ENCODE measurements at regions not wholly inside any gene's neighbourhood (a gene's known extent, or its start where the extent isn't known, plus 50 kb on each side); places are given as distances from the start of the nearest gene placed in this dataset.

GRCh38 chr14:23694949-23695663, 58.9 kb downstream of the DHRS2 start:
- H3K4me3 ChIP-seq (ENCODE audit: low read depth, poor library complexity, severe bottlenecking) = no peak overlapping the region
- WGBS, 2 donors = 11 to 12% methylated on average over 13 of the region's 13 CpGs
- DNase-seq (ENCODE audit: low spot score in 2 of 2) = no peak
- intact Hi-C loops (cut with DNase I; ENCODE audit: low total_unique reads) = no loop called here
- no peak for TF ChIP-seq POLR2A (IDR thresholded peaks at IDR 0.05)
- TF ChIP-seq CTCF (IDR thresholded peaks at IDR 0.05) = no peak

- WGBS, 2 donors = 27 to 49% methylated on average over 8 of the region's 8 CpGs
- TF ChIP-seq CTCF (IDR thresholded peaks at IDR 0.05) = no peak
- TF ChIP-seq POLR2A (IDR thresholded peaks at IDR 0.05) = no peak
- intact Hi-C loops (cut with DNase I; ENCODE audit: low total_unique reads) = no loop called here
- no peak overlapping the region for H3K4me3 ChIP-seq (ENCODE audit: low read depth, poor library complexity, severe bottlenecking)
- no peak for DNase-seq (ENCODE audit: low spot score in 2 of 2)
Observed at GRCh38 chr14:23695664-23695999, 59.5 kb downstream of the DHRS2 start.

GRCh38 chr14:23696701-23697239, 60.6 kb downstream of the DHRS2 start:
- no peak for TF ChIP-seq POLR2A (IDR thresholded peaks at IDR 0.05)
- TF ChIP-seq CTCF (IDR thresholded peaks at IDR 0.05) = no peak
- DNase-seq (ENCODE audit: low spot score in 2 of 2) = no peak
- intact Hi-C loops (cut with DNase I; ENCODE audit: low total_unique reads) = no loop called here
- 82 to 84% methylated on average over 5 of the region's 5 CpGs for WGBS, 2 donors
- H3K4me3 ChIP-seq (ENCODE audit: low read depth, poor library complexity, severe bottlenecking) = no peak overlapping the region

- no peak for DNase-seq (ENCODE audit: low spot score in 2 of 2)
- WGBS, 2 donors = 79 to 86% methylated on average over 4 of the region's 4 CpGs
- TF ChIP-seq POLR2A (IDR thresholded peaks at IDR 0.05) (no peak), CTCF (IDR thresholded peaks at IDR 0.05) (no peak)
- no peak overlapping the region for H3K4me3 ChIP-seq (ENCODE audit: low read depth, poor library complexity, severe bottlenecking)
- intact Hi-C loops (cut with DNase I; ENCODE audit: low total_unique reads) = no loop called here
Observed at GRCh38 chr14:23697680-23698079, 61.5 kb downstream of the DHRS2 start.

- WGBS, 2 donors = 65 to 70% methylated on average over 2 of the region's 2 CpGs
- DNase-seq (ENCODE audit: low spot score in 2 of 2) = no peak
- intact Hi-C loops (cut with DNase I; ENCODE audit: low total_unique reads) = no loop called here
- H3K4me3 ChIP-seq (ENCODE audit: low read depth, poor library complexity, severe bottlenecking) = no peak overlapping the region
- TF ChIP-seq CTCF (IDR thresholded peaks at IDR 0.05) (no peak), POLR2A (IDR thresholded peaks at IDR 0.05) (no peak)
Observed at GRCh38 chr14:23702656-23703426, 66.7 kb downstream of the DHRS2 start.
